ENCODE measurements at regions not wholly inside any gene's neighbourhood (a gene's known extent, or its start where the extent isn't known, plus 50 kb on each side); places are given as distances from the start of the nearest gene placed in this dataset.

- no peak for TF ChIP-seq EP300 (IDR thresholded peaks at IDR 0.05)
- TF ChIP-seq CTCF (IDR thresholded peaks at IDR 0.05), result no peak
- TF ChIP-seq POLR2A (IDR thresholded peaks at IDR 0.05), result no peak
These were observed 546.3 kb downstream of the RAB38 start for GRCh38 chr11:87628957-87629356.

Measured in tibial nerve (tissue), 4 donors.